WTC11 (cell line): ENCODE measurements at regions not wholly inside any gene's neighbourhood (a gene's known extent, or its start where the extent isn't known, plus 50 kb on each side); places are given as distances from the start of the nearest gene placed in this dataset.

Source experiments
- ATF3 ChIP-seq: sonication (generic); formaldehyde crosslinking; conservative IDR thresholded peaks from 2 replicates; pipeline ENCODE4 v1.8.1; 2022; ENCODE audit warnings: mild to moderate bottlenecking, missing genetic modification reagents
- E2F4 ChIP-seq: sonication (generic); formaldehyde crosslinking; IDR thresholded peaks from 2 replicates; pipeline ENCODE4 v1.8.1; 2022; ENCODE audit warnings: low read depth, mild to moderate bottlenecking, moderate library complexity, missing genetic modification reagents, borderline replicate concordance
- JUN ChIP-seq: sonication (generic); formaldehyde crosslinking; IDR thresholded peaks from 2 replicates; pipeline ENCODE4 v1.8.0; 2023; ENCODE audit warnings: mild to moderate bottlenecking, missing genetic modification reagents
- SMAD4 ChIP-seq: sonication (generic); formaldehyde crosslinking; IDR thresholded peaks from 2 replicates; pipeline ENCODE4 v1.8.0; 2022; ENCODE audit warnings: mild to moderate bottlenecking, missing genetic modification reagents
- TCF7 ChIP-seq: sonication (generic); formaldehyde crosslinking; IDR thresholded peaks from 2 replicates; pipeline ENCODE4 v1.8.0; 2022; ENCODE audit warnings: mild to moderate bottlenecking, low read depth, missing genetic modification reagents, moderate library complexity
- ZBTB21 ChIP-seq: sonication (generic); formaldehyde crosslinking; IDR thresholded peaks from 2 replicates; pipeline ENCODE4 v1.8.1; 2023; ENCODE audit warnings: mild to moderate bottlenecking, missing genetic modification reagents, borderline replicate concordance
- ZNF263 ChIP-seq: sonication (generic); formaldehyde crosslinking; IDR thresholded peaks from 2 replicates; pipeline ENCODE4 v1.8.1; 2022; ENCODE audit warnings: low read depth, mild to moderate bottlenecking, moderate library complexity, missing genetic modification reagents
- TF ChIP-seq, protein P1 (sequence below): fragments of 200-600 bp; IDR thresholded peaks from 2 replicates; pipeline ENCODE4 v1.8.0; 2022; ENCODE audit warnings: antibody characterized with exemption
- TF ChIP-seq, protein P2 (sequence below): sonication (generic); formaldehyde crosslinking; IDR thresholded peaks from 2 replicates; pipeline ENCODE4 v1.8.0; 2022; ENCODE audit warnings: mild to moderate bottlenecking, missing genetic modification reagents
- TF ChIP-seq, protein P3 (sequence below): fragments of 250-450 bp; sonication (Bioruptor Pico); IDR thresholded peaks from 2 replicates; pipeline ENCODE4 v2.1.2; 2022; ENCODE audit warnings: mild to moderate bottlenecking, moderate library complexity
- TF ChIP-seq, protein P4 (sequence below): sonication (generic); formaldehyde crosslinking; IDR thresholded peaks from 2 replicates; pipeline ENCODE4 v1.8.0; 2022; ENCODE audit warnings: mild to moderate bottlenecking, missing genetic modification reagents
- TF ChIP-seq, protein P5 (sequence below): sonication (generic); formaldehyde crosslinking; IDR thresholded peaks from 2 replicates; pipeline ENCODE4 v1.8.0; 2022; ENCODE audit warnings: missing genetic modification reagents

DNA sequence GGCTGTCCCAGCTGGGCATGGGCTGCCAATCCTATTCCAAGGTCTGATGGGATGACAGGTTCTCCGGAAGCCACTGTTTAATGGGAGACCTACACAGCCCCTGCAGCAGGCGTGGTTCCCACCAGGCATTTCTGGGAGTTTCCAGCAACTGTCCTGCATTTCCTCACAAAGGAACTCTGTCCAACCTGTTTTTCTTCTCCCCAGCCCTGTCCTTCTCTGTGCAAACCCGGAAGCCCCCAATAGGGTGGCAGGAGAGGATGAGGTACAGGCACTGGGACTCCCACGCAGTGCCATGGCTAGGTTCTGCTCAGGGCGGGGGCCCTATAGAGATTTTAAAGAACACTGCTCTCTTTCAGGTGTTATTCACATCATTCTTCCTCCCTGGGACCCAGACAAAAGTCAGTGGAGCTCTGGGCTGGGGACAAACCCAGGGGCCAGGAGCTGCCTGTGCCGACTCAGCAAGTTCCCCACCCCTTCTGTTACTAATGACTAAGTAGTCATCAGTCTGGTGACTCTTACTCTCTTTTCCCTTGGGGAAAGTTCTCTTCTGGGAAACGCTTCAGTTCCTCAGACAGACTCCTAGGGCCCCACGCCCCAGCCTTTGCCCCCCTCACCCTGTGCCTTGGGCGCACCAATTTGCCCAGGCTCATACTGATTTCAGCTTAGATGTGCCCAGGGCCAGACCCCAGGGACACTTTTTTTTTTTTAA is 97.7 kb downstream of the CD47 start:
- TF ChIP-seq, protein P1, sequence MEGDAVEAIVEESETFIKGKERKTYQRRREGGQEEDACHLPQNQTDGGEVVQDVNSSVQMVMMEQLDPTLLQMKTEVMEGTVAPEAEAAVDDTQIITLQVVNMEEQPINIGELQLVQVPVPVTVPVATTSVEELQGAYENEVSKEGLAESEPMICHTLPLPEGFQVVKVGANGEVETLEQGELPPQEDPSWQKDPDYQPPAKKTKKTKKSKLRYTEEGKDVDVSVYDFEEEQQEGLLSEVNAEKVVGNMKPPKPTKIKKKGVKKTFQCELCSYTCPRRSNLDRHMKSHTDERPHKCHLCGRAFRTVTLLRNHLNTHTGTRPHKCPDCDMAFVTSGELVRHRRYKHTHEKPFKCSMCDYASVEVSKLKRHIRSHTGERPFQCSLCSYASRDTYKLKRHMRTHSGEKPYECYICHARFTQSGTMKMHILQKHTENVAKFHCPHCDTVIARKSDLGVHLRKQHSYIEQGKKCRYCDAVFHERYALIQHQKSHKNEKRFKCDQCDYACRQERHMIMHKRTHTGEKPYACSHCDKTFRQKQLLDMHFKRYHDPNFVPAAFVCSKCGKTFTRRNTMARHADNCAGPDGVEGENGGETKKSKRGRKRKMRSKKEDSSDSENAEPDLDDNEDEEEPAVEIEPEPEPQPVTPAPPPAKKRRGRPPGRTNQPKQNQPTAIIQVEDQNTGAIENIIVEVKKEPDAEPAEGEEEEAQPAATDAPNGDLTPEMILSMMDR: no peak
- TF ChIP-seq, protein P2, sequence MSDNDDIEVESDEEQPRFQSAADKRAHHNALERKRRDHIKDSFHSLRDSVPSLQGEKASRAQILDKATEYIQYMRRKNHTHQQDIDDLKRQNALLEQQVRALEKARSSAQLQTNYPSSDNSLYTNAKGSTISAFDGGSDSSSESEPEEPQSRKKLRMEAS (CRISPR knock-in tag): no peak
- TF ChIP-seq, protein P3, sequence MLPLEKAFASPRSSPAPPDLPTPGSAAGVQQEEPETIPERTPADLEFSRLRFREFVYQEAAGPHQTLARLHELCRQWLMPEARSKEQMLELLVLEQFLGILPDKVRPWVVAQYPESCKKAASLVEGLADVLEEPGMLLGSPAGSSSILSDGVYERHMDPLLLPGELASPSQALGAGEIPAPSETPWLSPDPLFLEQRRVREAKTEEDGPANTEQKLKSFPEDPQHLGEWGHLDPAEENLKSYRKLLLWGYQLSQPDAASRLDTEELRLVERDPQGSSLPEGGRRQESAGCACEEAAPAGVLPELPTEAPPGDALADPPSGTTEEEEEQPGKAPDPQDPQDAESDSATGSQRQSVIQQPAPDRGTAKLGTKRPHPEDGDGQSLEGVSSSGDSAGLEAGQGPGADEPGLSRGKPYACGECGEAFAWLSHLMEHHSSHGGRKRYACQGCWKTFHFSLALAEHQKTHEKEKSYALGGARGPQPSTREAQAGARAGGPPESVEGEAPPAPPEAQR: no peak
- TF ChIP-seq E2F4 (CRISPR knock-in tag) (no peak), ATF3 (CRISPR knock-in tag) (no peak), JUN (CRISPR knock-in tag) (no peak), ZNF263 (CRISPR knock-in tag) (no peak), TCF7 (CRISPR knock-in tag) (no peak), SMAD4 (CRISPR knock-in tag) (no peak), ZBTB21 (CRISPR knock-in tag) (no peak)
- TF ChIP-seq, protein P4, sequence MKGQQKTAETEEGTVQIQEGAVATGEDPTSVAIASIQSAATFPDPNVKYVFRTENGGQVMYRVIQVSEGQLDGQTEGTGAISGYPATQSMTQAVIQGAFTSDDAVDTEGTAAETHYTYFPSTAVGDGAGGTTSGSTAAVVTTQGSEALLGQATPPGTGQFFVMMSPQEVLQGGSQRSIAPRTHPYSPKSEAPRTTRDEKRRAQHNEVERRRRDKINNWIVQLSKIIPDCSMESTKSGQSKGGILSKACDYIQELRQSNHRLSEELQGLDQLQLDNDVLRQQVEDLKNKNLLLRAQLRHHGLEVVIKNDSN: no peak
- TF ChIP-seq, protein P5, sequence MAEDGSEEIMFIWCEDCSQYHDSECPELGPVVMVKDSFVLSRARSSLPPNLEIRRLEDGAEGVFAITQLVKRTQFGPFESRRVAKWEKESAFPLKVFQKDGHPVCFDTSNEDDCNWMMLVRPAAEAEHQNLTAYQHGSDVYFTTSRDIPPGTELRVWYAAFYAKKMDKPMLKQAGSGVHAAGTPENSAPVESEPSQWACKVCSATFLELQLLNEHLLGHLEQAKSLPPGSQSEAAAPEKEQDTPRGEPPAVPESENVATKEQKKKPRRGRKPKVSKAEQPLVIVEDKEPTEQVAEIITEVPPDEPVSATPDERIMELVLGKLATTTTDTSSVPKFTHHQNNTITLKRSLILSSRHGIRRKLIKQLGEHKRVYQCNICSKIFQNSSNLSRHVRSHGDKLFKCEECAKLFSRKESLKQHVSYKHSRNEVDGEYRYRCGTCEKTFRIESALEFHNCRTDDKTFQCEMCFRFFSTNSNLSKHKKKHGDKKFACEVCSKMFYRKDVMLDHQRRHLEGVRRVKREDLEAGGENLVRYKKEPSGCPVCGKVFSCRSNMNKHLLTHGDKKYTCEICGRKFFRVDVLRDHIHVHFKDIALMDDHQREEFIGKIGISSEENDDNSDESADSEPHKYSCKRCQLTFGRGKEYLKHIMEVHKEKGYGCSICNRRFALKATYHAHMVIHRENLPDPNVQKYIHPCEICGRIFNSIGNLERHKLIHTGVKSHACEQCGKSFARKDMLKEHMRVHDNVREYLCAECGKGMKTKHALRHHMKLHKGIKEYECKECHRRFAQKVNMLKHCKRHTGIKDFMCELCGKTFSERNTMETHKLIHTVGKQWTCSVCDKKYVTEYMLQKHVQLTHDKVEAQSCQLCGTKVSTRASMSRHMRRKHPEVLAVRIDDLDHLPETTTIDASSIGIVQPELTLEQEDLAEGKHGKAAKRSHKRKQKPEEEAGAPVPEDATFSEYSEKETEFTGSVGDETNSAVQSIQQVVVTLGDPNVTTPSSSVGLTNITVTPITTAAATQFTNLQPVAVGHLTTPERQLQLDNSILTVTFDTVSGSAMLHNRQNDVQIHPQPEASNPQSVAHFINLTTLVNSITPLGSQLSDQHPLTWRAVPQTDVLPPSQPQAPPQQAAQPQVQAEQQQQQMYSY (CRISPR knock-in tag): no peak
